ENCODE measurements at regions not wholly inside any gene's neighbourhood (a gene's known extent, or its start where the extent isn't known, plus 50 kb on each side); places are given as distances from the start of the nearest gene placed in this dataset.

- no peak for DNase-seq
Measured at GRCh38 chr2:157160111-157160510, 97.4 kb upstream of the GALNT5 start.

GRCh38 chr2:157164370-157164769, 93.1 kb upstream of the GALNT5 start:
- no peak for DNase-seq

- no peak for DNase-seq
Measured at GRCh38 chr2:157164891-157165290, 92.6 kb upstream of the GALNT5 start.

- DNase-seq: no peak
Measured at GRCh38 chr2:157168501-157168900, 89.0 kb upstream of the GALNT5 start.

- DNase-seq: no peak
Measured at GRCh38 chr2:157169889-157170288, 87.6 kb upstream of the GALNT5 start.

- no peak for DNase-seq
Measured at GRCh38 chr2:157170299-157170698, 87.2 kb upstream of the GALNT5 start.

- DNase-seq: no peak
Measured at GRCh38 chr2:157172239-157172638, 85.3 kb upstream of the GALNT5 start.

GRCh38 chr2:157172866-157173578, 84.5 kb upstream of the GALNT5 start:
- DNase-seq: no peak

- no peak for DNase-seq
Measured at GRCh38 chr2:157173740-157174184, 83.7 kb upstream of the GALNT5 start.

GRCh38 chr2:157174321-157174720, 83.2 kb upstream of the GALNT5 start:
- DNase-seq: no peak

GRCh38 chr2:157176602-157177001, 80.9 kb upstream of the GALNT5 start:
- DNase-seq: no peak

- no peak for DNase-seq
Measured at GRCh38 chr2:157178874-157179273, 78.6 kb upstream of the GALNT5 start.

GRCh38 chr2:157179324-157180105, 78.0 kb upstream of the GALNT5 start:
- no peak for DNase-seq

GRCh38 chr2:157180359-157180758, 77.1 kb upstream of the GALNT5 start:
- no peak for DNase-seq

GRCh38 chr2:157181234-157181633, 76.3 kb upstream of the GALNT5 start:
- no peak for DNase-seq

- DNase-seq: no peak
Measured at GRCh38 chr2:157182204-157182709, 75.2 kb upstream of the GALNT5 start.

GRCh38 chr2:157182834-157183396, 74.6 kb upstream of the GALNT5 start:
- DNase-seq: peak; percentile 55

GRCh38 chr2:157184161-157184895, 73.2 kb upstream of the GALNT5 start:
- DNase-seq: no peak

GRCh38 chr2:157185476-157186227, 71.9 kb upstream of the GALNT5 start:
- DNase-seq: no peak

- no peak for DNase-seq
Measured at GRCh38 chr2:157190151-157190550, 67.4 kb upstream of the GALNT5 start.

GRCh38 chr2:157191186-157191585, 66.3 kb upstream of the GALNT5 start:
- no peak for DNase-seq
